DOHH2 (cell line): ENCODE measurements at regions not wholly inside any gene's neighbourhood (a gene's known extent, or its start where the extent isn't known, plus 50 kb on each side); places are given as distances from the start of the nearest gene placed in this dataset.

Source experiments
- H3F3A ChIP-seq: fragments of 200-600 bp; sonication (generic), shearing (Covaris generic); 2 replicates; pipeline ENCODE4 v1.6.0; 2016; ENCODE audit warnings: antibody characterized with exemption, mild to moderate bottlenecking; ENCODE audit not compliant: control insufficient read depth, insufficient read depth
- H3K27ac ChIP-seq: fragments of 200-600 bp; sonication (generic); 2 replicates; pipeline ENCODE4 v1.5.1; 2014; ENCODE audit warnings: low read depth, mild to moderate bottlenecking, low read length, moderate library complexity
- H3K27me3 ChIP-seq: fragments of 200-600 bp; sonication (generic); 2 replicates; pipeline ENCODE4 v1.6.1; 2014; ENCODE audit warnings: mild to moderate bottlenecking, low read length, mixed read lengths; ENCODE audit not compliant: control insufficient read depth
- H3K36me3 ChIP-seq: fragments of 200-600 bp; sonication (generic); 2 replicates; pipeline ENCODE4 v1.6.1; 2014; ENCODE audit warnings: mild to moderate bottlenecking, low read length, moderate library complexity, mixed read lengths; ENCODE audit not compliant: control insufficient read depth
- H3K4me1 ChIP-seq: fragments of 200-600 bp; sonication (generic); 2 replicates; pipeline ENCODE4 v1.6.1; 2014; ENCODE audit warnings: mild to moderate bottlenecking, low read length, mixed read lengths; ENCODE audit not compliant: control insufficient read depth
- H3K4me2 ChIP-seq: fragments of 200-600 bp; sonication (generic); 2 replicates; pipeline ENCODE4 v1.6.0; 2014; ENCODE audit warnings: mild to moderate bottlenecking, low read length, moderate library complexity
- H3K4me3 ChIP-seq: fragments of 200-600 bp; sonication (generic); 2 replicates; pipeline ENCODE4 v1.5.1; 2014; ENCODE audit warnings: mild to moderate bottlenecking, low read length, mixed read lengths
- H3K79me2 ChIP-seq: fragments of 200-600 bp; sonication (generic); 2 replicates; pipeline ENCODE4 v1.6.1; 2014; ENCODE audit warnings: mild to moderate bottlenecking, low read length, mixed read lengths; ENCODE audit not compliant: control insufficient read depth
- H3K9me2 ChIP-seq: fragments of 200-600 bp; sonication (generic); replicated peaks from 2 replicates; pipeline ENCODE4 v1.6.1; 2014; ENCODE audit warnings: mild to moderate bottlenecking, low read length, mixed read lengths; ENCODE audit not compliant: control insufficient read depth
- H3K9me3 ChIP-seq: fragments of 200-600 bp; sonication (generic); 2 replicates; pipeline ENCODE4 v1.6.1; 2014; ENCODE audit warnings: antibody characterized with exemption, low read length, mixed read lengths; ENCODE audit not compliant: control insufficient read depth, insufficient read depth
- H4K20me1 ChIP-seq: fragments of 200-600 bp; sonication (generic); 2 replicates; pipeline ENCODE4 v1.6.0; 2014; ENCODE audit warnings: low read depth, mild to moderate bottlenecking, antibody characterized with exemption, low read length, moderate library complexity; ENCODE audit not compliant: control insufficient read depth, insufficient read depth
- EZH2phosphoT487 ChIP-seq: fragments of 200-600 bp; sonication (generic); IDR thresholded peaks from 2 replicates; pipeline ENCODE4 v1.6.1; 2017; ENCODE audit warnings: borderline replicate concordance, mild to moderate bottlenecking, antibody characterized with exemption, low read length, moderate library complexity, mixed read lengths
- TF ChIP-seq, protein P1 (sequence below): fragments of 200-600 bp; sonication (generic); IDR thresholded peaks from one replicate; pipeline ENCODE4 v1.5.1; 2014; ENCODE audit warnings: antibody characterized with exemption, mild to moderate bottlenecking, low read depth, low read length; ENCODE audit not compliant: poor library complexity, severe bottlenecking

DNA sequence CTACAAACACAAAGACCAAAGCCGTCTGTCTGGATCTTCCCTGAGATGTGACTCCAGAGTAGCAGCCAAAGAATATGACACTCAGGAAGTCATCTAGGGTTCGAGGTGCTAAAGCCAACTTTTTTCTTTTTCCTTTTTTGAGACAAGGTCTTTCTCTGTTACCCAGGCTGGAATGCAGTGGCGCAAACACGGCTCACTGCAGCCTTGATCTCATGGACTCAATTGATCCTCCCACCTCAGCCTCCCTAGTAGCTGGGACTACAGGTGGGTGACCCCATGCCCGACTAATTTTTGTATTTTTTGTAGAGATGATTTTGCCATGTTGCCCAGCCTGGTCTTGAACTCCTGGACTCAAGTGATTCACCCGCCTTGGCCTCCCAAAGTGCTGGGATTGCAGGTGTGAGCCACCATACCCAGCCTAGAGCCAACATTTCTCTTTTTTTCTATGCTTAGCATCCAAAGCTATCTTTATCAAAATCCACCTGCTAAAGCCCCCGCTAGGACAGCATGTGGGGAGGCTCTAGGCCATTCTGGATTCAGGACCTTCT is 92.8 kb downstream of the TMEM17 start:
- no peaks in the 10 kb centered on the region for H3K9me3 ChIP-seq
- no peak for TF ChIP-seq EZH2phosphoT487
- TF ChIP-seq, protein P1, sequence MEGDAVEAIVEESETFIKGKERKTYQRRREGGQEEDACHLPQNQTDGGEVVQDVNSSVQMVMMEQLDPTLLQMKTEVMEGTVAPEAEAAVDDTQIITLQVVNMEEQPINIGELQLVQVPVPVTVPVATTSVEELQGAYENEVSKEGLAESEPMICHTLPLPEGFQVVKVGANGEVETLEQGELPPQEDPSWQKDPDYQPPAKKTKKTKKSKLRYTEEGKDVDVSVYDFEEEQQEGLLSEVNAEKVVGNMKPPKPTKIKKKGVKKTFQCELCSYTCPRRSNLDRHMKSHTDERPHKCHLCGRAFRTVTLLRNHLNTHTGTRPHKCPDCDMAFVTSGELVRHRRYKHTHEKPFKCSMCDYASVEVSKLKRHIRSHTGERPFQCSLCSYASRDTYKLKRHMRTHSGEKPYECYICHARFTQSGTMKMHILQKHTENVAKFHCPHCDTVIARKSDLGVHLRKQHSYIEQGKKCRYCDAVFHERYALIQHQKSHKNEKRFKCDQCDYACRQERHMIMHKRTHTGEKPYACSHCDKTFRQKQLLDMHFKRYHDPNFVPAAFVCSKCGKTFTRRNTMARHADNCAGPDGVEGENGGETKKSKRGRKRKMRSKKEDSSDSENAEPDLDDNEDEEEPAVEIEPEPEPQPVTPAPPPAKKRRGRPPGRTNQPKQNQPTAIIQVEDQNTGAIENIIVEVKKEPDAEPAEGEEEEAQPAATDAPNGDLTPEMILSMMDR, result no peak
- H3K4me1 ChIP-seq, result peaks cover 5% of the 10 kb centered on the region
- H3K4me3 ChIP-seq, result no peak overlapping the region
- H3K4me2 ChIP-seq, result no peak overlapping the region
- no peak overlapping the region for H3K27ac ChIP-seq
- no peaks in the 10 kb centered on the region for H3K9me2 ChIP-seq
- no peaks in the 10 kb centered on the region for H3K36me3 ChIP-seq
- H4K20me1 ChIP-seq, result no peaks in the 10 kb centered on the region
- H3K27me3 ChIP-seq, result no peaks in the 10 kb centered on the region; the same call in 1 of the 2 replicates
- no peaks in the 10 kb centered on the region for H3F3A ChIP-seq
- H3K79me2 ChIP-seq, result no peaks in the 10 kb centered on the region

- no peak overlapping the region for H3K27ac ChIP-seq
- H3K9me2 ChIP-seq, result no peaks in the 10 kb centered on the region
- no peaks in the 10 kb centered on the region for H3F3A ChIP-seq
- H3K4me2 ChIP-seq, result no peak overlapping the region
- H4K20me1 ChIP-seq, result no peaks in the 10 kb centered on the region
- no peaks in the 10 kb centered on the region for H3K9me3 ChIP-seq
- H3K36me3 ChIP-seq, result no peaks in the 10 kb centered on the region
- no peak overlapping the region for H3K4me3 ChIP-seq
- H3K27me3 ChIP-seq, result no peaks in the 10 kb centered on the region; the same call in 1 of the 2 replicates
- no peak for TF ChIP-seq EZH2phosphoT487
- TF ChIP-seq, protein P1, result no peak
- no peaks in the 10 kb centered on the region for H3K79me2 ChIP-seq
- H3K4me1 ChIP-seq, result peaks cover 5% of the 10 kb centered on the region
Measured at GRCh38 chr2:62412347-62412742, 93.7 kb downstream of the TMEM17 start.

- H3K4me1 ChIP-seq, result peaks cover 5% of the 10 kb centered on the region
- no peaks in the 10 kb centered on the region for H3F3A ChIP-seq
- no peaks in the 10 kb centered on the region; the same call in 1 of the 2 replicates for H3K27me3 ChIP-seq
- H3K36me3 ChIP-seq, result no peaks in the 10 kb centered on the region
- no peak overlapping the region for H3K4me2 ChIP-seq
- H3K9me2 ChIP-seq, result no peaks in the 10 kb centered on the region
- H3K79me2 ChIP-seq, result no peaks in the 10 kb centered on the region
- H3K9me3 ChIP-seq, result no peaks in the 10 kb centered on the region
- H3K27ac ChIP-seq, result no peak overlapping the region
- no peak overlapping the region for H3K4me3 ChIP-seq
- TF ChIP-seq, protein P1, result no peak
- TF ChIP-seq EZH2phosphoT487, result no peak
- H4K20me1 ChIP-seq, result no peaks in the 10 kb centered on the region
Measured at GRCh38 chr2:62410926-62411456, 95.0 kb downstream of the TMEM17 start.
